ENCODE measurements at regions not wholly inside any gene's neighbourhood (a gene's known extent, or its start where the extent isn't known, plus 50 kb on each side); places are given as distances from the start of the nearest gene placed in this dataset.

DNA sequence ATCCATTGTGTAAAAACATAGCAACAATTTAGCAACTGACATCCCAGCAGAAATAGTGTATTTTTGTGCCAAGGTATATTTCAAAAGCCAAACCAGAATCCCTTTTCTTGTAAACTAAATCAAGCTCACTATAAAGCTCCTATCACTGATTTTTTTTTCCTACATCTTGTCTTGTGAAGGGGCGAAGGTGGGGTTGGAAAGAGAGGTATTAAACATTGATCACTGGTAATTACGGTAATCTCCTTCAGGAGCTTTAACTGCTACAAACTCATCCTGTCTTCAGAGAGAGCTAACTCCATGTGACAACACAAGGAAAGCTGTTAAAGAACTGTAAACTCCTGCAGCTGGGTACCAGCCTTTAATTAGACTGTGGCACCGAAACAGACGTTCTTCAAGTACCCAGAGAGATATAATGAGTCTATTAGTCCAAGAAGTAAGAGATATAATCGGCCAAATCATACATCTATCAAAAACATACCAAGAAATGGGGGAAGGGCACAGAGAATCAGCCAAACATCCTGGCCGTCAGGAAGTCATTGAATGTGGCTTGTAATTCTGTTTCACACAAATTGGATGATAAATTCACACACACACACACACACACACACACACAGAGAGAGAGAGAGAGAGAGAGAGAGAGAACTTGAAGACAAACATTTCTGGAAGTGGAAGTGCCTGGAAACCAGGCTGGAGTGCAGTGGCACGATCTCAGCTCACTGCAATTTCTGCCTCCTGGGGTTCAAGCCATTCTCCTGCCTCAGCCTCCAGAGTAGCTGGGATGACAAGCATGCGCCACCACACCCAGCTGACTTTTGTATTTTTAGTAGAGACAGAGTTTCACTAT, 111.9 kb upstream of the PPARGC1A start (continued):
- TF ChIP-seq ZNF317 (CRISPR knock-in tag; IDR thresholded peaks at IDR 0.05; ENCODE audit: borderline replicate concordance, low read depth) (no peak), ELF4 (CRISPR knock-in tag; IDR thresholded peaks at IDR 0.05; ENCODE audit: low read depth) (no peak), KAT7 (CRISPR knock-in tag; IDR thresholded peaks at IDR 0.05; ENCODE audit: borderline replicate concordance) (no peak), GRHL2 (CRISPR knock-in tag; IDR thresholded peaks at IDR 0.05; ENCODE audit: insufficient replicate concordance, severe bottlenecking) (no peak), ETV6 (CRISPR knock-in tag; IDR thresholded peaks at IDR 0.05) (no peak)
- TF ChIP-seq, protein P1, sequence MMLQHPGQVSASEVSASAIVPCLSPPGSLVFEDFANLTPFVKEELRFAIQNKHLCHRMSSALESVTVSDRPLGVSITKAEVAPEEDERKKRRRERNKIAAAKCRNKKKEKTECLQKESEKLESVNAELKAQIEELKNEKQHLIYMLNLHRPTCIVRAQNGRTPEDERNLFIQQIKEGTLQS (CRISPR knock-in tag; conservative IDR thresholded peaks at IDR 0.05), result no peak
- TF ChIP-seq, protein P2, sequence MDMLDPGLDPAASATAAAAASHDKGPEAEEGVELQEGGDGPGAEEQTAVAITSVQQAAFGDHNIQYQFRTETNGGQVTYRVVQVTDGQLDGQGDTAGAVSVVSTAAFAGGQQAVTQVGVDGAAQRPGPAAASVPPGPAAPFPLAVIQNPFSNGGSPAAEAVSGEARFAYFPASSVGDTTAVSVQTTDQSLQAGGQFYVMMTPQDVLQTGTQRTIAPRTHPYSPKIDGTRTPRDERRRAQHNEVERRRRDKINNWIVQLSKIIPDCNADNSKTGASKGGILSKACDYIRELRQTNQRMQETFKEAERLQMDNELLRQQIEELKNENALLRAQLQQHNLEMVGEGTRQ (CRISPR knock-in tag; IDR thresholded peaks at IDR 0.05), result no peak

DNA sequence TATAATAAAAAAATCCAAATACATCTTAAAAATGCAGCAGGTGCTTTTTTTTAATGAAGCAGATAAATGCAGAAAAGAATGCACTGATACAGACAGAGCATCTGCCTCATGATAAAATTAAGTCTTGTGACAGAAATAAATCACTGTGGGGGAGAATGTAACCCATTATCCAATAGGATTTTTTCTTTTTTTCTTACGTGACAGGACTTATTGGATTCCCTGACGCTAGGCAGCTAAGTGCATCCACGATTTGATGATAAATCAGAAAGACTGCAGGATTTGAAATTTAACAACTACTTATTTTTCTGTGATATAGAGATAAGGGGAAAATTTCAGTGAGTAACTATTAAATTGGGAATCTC, 110.6 kb upstream of the PPARGC1A start:
- ATAC-seq (no peak), DNase-seq (ENCODE audit: low spot score) (no peak)
- Mint-ChIP-seq H3K9me3 (no peaks in the 10 kb centered on the region), H3K4me3 (no peak overlapping the region), H3K4me1 (peaks cover 45% of the 10 kb centered on the region), H3K36me3 (no peaks in the 10 kb centered on the region), H3K27me3 (ENCODE audit: low read depth) (peaks cover 1% of the 10 kb centered on the region; the same call in 1 of the 2 replicates), H3K27ac (no peak overlapping the region)
- ChIA-PET POLR2A (no interaction called here), CTCF (interaction anchor here (1.3 kb wide), 1 partner anchor 22 kb away, joined by 3 read pairs; no protein-coding TSS in a partner anchor)
- TF ChIP-seq, protein P3, sequence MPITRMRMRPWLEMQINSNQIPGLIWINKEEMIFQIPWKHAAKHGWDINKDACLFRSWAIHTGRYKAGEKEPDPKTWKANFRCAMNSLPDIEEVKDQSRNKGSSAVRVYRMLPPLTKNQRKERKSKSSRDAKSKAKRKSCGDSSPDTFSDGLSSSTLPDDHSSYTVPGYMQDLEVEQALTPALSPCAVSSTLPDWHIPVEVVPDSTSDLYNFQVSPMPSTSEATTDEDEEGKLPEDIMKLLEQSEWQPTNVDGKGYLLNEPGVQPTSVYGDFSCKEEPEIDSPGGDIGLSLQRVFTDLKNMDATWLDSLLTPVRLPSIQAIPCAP (CRISPR knock-in tag; IDR thresholded peaks at IDR 0.05), result no peak
- TF ChIP-seq MXD4 (CRISPR knock-in tag; IDR thresholded peaks at IDR 0.05; ENCODE audit: borderline replicate concordance), result no peak
- TF ChIP-seq, protein P4, sequence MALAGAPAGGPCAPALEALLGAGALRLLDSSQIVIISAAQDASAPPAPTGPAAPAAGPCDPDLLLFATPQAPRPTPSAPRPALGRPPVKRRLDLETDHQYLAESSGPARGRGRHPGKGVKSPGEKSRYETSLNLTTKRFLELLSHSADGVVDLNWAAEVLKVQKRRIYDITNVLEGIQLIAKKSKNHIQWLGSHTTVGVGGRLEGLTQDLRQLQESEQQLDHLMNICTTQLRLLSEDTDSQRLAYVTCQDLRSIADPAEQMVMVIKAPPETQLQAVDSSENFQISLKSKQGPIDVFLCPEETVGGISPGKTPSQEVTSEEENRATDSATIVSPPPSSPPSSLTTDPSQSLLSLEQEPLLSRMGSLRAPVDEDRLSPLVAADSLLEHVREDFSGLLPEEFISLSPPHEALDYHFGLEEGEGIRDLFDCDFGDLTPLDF (CRISPR knock-in tag; IDR thresholded peaks at IDR 0.05), result no peak
- TF ChIP-seq, protein P5, sequence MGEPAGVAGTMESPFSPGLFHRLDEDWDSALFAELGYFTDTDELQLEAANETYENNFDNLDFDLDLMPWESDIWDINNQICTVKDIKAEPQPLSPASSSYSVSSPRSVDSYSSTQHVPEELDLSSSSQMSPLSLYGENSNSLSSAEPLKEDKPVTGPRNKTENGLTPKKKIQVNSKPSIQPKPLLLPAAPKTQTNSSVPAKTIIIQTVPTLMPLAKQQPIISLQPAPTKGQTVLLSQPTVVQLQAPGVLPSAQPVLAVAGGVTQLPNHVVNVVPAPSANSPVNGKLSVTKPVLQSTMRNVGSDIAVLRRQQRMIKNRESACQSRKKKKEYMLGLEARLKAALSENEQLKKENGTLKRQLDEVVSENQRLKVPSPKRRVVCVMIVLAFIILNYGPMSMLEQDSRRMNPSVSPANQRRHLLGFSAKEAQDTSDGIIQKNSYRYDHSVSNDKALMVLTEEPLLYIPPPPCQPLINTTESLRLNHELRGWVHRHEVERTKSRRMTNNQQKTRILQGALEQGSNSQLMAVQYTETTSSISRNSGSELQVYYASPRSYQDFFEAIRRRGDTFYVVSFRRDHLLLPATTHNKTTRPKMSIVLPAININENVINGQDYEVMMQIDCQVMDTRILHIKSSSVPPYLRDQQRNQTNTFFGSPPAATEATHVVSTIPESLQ (CRISPR knock-in tag; IDR thresholded peaks at IDR 0.05), result no peak
- TF ChIP-seq GTF2I (CRISPR knock-in tag; conservative IDR thresholded peaks at IDR 0.05), result no peak
- no peak for TF ChIP-seq ZNF121 (CRISPR knock-in tag; IDR thresholded peaks at IDR 0.05)
- TF ChIP-seq ZNF396 (CRISPR knock-in tag; IDR thresholded peaks at IDR 0.05; ENCODE audit: borderline replicate concordance), result no peak
- no peak for TF ChIP-seq NR3C1 (CRISPR knock-in tag; conservative IDR thresholded peaks at IDR 0.05; ENCODE audit: low read depth)
- TF ChIP-seq GRHL2 (CRISPR knock-in tag; IDR thresholded peaks at IDR 0.05; ENCODE audit: insufficient replicate concordance, severe bottlenecking), result no peak

DNA sequence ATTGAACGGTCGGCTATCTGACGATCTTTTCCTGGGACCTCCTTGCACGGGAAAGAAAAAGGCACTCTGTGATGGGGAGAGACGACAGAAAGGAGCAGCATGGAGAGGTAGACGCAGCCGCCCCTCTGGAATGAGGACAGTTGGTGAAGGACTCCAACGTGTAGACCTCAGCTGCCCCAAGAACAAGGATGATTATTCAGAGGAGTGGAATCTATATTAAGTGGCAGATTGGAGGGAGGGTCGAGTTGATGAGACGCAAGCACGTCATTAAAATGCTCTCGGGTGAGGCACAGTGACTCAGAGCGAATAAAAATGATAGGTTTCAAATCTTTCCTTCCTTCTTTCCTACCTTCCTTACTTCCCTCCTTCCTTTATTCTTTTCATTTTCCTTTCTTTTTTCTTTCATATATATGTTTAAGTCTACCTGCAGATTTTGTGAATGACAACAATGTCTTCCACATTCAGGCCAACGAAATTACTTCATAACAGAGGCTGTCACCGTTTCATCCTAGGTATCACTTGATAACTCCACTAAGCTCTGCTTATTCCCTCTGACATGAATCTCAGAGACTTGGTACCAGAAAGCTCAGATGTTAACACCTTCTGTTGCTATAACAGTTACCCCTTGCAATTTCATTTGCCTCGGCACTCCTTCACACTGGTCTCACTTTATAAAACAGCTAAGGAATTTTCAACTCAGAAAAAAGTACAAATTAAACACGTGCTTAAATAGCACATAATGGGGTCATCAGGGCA, 110.0 kb upstream of the PPARGC1A start:
- POLR2A ChIA-PET, result no interaction called here
- Mint-ChIP-seq H3K27ac (no peak overlapping the region), H3K36me3 (no peaks in the 10 kb centered on the region), H3K4me1 (peaks cover 45% of the 10 kb centered on the region), H3K4me3 (no peak overlapping the region), H3K27me3 (ENCODE audit: low read depth) (peaks cover 4% of the 10 kb centered on the region; the same call in 1 of the 2 replicates), H3K9me3 (no peaks in the 10 kb centered on the region)
- DNase-seq (ENCODE audit: low spot score), result no peak
- no peak for ATAC-seq
- CTCF ChIA-PET, result interaction anchor here (1.3 kb wide), 1 partner anchor 22 kb away, joined by 3 read pairs; no protein-coding TSS in a partner anchor
- TF ChIP-seq, protein P1 (CRISPR knock-in tag; conservative IDR thresholded peaks at IDR 0.05), result no peak
- no peak for TF ChIP-seq MXD4 (CRISPR knock-in tag; IDR thresholded peaks at IDR 0.05; ENCODE audit: borderline replicate concordance)
- TF ChIP-seq TEAD1 (CRISPR knock-in tag; IDR thresholded peaks at IDR 0.05), result no peak
- no peak for TF ChIP-seq TP53 (CRISPR knock-in tag; IDR thresholded peaks at IDR 0.05)
- no peak for TF ChIP-seq NFYB (CRISPR knock-in tag; conservative IDR thresholded peaks at IDR 0.05; ENCODE audit: low read depth)
- no peak for TF ChIP-seq CREM (CRISPR knock-in tag; IDR thresholded peaks at IDR 0.05)
- TF ChIP-seq PRRX2 (CRISPR knock-in tag; IDR thresholded peaks at IDR 0.05), result no peak
